ENCODE measurements at regions not wholly inside any gene's neighbourhood (a gene's known extent, or its start where the extent isn't known, plus 50 kb on each side); places are given as distances from the start of the nearest gene placed in this dataset.

DNA sequence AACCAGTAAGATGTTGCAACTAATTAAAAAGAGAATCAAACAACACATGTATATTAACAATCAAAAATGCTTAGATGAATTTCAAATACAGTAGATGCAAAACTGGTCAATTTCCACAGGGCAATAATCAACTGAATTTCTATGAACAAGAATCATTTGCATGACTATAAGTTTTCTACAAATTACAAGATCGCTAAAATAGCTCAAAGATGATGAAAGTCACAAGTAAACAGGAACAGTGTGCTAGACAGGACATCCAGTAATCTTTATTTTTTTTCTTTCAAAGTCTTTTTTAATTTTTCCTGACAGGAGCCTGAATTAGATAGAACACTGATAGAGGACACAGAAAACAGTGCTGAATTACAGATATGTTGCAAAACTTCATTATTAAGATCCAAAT lies 608.2 kb upstream of the DAB2 start:
- DNase-seq: no peak

DNA sequence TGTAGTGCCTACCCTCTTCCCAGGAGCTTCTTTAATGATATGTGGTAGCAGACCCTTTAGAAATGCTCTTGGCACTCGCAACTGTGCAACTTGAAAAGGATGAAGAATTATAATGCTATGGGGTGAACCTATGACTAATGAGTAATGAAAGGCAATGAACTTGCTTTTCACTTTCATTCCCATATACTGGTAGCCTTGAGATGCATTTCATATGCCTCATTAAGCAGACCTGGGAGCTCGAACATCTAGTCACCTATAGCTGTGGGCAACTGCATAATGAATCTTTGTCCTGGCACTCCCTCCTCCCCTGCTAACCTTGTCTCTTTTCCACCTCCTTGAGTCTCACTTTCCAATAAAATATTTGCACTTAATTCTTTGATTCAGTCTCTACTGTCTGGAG lies 605.9 kb upstream of the DAB2 start:
- no peak for DNase-seq

DNA sequence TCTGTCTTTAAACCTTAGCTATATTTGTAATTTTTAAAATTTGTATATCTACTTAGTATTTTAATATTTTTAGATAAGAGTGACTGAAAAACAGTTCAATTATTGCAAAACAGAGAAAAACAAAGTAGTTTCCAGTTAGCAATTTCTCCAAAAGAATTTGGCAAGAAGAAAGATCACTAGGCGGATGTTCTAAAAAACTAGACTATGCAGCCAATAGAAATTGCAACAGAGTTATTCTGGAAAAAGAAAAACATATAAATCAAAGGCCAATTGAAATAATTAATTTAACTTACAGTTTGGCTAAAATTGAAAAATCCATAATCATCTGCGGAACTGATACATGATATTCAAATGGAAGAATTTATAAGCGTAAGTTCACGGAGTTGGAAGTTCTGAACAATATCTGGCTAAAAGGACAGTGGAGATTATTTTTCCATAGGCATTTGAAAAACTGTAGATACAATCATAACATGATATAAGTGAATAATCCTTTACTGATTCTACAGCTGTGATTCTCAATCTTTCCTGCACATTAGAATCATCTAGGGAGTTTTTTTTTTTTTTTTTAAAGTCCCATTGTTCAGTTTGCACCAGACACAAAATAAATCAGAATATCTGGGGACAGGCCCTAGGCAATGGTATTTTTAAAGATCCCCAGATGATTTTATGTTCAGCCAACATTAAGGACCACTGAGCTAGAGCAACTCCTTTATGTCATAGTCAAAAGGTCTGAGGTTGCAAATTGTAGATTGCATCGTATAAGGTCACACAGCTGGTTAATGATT lies 605.1 kb upstream of the DAB2 start:
- DNase-seq: no peak

DNA sequence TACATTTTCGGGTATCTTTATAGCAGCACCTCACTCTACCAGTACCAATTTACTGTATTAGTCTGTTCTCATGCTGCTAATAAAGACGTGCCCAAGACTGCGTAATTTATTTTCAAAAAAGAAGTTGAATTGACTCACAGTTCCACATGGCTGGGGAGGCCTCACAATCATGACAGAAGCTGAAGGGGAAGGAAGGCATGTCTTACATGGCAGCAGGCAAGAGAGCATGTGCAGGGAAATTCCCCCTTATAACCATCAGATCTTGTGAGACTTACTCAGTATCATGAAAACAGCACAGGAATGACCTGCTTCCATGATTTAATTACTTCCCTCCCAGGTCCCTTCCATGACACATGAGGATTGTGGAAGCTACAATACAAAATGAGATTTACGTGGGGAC lies 602.6 kb upstream of the DAB2 start:
- no peak for DNase-seq

DNA sequence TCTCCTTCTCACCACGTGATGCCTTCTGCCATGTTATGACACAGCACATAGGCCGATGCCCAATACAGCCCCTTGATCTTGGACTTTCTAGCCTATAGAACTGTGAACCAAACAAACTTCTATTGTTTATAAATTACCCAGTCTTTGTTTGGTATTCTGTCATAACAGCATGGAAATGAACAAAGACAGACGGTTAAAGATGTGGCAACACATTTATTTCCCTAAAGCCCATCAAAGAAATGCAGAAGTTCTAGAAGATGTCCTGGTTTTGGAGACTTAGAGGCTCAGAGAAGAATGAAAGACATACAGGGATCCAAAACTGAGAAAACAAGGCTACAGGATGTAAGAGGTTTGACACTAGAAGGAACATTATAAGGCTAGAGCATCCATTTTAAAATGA lies 600.8 kb upstream of the DAB2 start:
- no peak for DNase-seq

DNA sequence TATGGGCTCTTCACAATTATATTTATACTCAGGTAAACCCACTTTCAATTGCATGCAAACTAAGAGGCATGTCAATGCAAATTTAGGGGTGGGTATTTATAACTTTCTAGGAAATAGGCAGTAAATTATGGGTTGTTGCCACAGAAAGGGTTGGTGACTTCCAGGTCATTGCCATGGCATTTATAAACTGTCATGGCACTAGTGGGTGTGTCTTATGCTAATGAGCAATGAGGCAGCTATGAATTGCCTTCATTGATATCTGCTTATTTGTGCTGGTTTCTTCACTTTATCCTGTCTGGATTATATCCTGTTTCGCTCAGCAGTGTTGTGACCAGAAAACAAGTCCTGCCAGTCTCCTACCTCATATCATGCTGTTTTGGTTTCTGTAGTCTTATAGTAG lies 597.3 kb upstream of the DAB2 start:
- no peak for DNase-seq

DNA sequence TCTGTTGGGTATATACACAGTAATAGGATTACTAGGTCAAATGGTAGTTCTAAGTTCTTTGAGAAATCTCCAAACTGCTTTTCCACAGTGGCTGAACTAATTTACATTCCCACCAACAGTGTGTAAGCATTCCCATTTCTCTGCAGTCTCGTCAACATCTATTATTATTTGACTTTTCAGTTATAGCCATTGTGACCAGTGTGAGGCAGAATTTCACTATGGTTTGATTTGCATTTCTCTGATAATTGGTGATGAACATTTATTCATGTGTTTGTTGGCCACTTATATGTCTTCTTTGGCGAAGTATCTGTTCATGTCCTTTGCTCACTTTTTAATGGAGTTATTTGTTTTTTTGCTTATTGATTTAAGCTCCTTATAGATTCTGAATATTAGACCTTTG lies 596.2 kb upstream of the DAB2 start:
- peak; percentile 15 for DNase-seq

DNA sequence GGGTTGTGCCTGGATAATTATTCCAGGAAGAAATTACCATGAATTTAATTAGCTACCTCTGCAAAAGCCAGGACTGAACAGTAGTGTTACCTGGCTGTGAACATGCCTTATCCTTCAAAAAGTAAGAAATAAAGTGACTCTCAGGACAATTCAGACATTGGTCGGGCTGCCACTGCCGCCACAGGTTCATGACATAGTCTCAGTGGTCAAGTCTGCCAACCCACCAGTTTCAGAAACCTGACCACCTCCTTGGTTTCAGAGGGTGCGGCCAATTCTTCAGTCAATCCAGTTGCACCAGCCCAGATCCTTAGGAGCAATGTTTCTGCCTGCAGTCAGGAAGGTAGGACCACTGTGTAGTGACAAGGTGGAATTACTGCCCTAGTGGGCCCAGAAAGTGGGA lies 593.1 kb upstream of the DAB2 start:
- no peak for DNase-seq

DNA sequence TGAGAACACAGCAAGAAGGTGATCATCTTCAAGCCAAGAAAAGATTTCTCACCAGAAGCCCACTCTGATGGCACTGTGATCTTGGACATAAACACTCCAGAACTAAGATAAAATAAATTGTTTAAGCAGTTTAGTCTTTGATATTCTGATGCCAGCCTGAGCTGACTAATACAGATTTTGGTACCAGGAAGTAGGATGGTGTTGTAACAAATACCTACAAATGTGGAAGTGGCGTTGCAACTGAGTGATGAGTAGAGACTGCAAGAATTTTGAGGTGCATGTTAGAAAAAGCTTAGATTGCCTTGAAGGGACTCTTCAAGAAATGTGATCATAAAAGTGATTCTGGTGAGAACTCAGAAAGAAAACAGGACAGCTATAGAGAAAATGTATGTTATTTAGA lies 592.4 kb upstream of the DAB2 start:
- no peak for DNase-seq

DNA sequence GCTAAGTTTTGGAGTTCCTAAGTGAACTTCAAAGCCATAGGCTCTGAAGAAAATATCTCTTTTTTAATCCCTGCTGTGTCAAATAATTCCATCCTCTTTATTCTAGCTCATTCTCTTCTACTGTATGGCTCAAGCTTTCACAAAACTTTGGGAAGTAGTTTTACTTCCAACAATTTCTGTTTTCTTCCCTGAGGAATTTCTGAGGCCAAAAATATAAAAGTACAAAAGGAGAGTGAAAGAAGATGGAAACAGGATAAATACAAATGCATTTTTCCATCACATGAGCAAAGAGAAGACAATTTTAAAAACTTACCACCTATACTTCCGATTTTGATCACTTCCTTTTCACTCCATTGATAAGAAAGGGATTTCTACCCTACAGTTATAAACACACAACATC lies 585.7 kb upstream of the DAB2 start:
- no peak for DNase-seq

DNA sequence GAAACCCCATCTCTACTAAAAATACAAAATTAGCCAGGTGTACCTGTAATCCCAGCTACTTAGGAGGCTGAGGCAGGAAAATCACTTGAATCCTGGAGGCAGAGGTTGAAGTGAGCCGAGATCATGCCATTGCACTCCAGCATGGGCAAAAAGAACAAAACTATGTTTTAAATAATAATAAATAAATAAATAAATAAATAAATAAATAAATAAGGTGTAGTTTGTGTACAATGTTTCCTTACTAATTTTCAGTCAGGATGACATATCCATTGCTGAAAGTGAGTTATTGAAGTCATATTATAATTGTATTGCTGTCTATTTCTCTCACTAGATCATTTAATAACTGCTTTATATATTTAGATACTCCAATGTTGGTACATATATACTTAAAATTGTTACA lies 581.5 kb upstream of the DAB2 start:
- DNase-seq: no peak

DNA sequence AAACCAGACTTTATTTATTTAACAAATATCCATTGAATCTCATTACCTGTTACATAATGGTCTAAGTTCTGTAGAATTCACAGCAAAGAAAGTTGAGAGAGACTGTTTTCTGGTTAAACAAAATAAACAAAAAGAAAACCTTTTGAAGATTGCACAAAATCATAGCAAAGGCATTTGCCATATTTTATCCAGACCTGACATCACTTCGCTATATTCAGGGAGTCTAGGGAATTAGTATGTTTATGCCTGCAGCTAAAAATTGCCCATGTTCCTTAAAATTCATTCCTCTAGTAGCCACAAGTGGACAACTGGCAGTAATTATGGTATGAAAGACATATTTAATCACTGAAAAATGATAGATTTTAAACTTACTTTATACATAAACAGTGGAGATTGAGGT lies 577.0 kb upstream of the DAB2 start:
- DNase-seq: no peak

DNA sequence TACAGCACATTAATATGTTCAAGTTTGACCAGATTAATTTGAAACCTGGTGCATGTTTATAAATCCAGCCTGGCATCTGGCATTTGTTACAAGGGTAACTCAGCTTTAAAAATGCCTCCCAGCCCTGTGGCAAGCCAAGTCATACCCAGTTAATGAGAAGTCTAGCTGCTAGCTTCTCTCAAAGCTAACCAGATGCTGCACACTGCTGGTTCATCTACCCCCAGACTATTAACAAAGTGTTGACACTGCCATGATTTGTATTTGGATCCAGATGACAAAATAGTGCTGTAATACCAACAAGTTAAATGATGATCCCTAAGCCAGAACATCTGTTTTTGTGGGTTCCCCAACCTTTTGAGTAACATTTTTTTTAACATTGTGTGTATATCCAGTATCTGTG lies 573.7 kb upstream of the DAB2 start:
- DNase-seq: peak; percentile 9

DNA sequence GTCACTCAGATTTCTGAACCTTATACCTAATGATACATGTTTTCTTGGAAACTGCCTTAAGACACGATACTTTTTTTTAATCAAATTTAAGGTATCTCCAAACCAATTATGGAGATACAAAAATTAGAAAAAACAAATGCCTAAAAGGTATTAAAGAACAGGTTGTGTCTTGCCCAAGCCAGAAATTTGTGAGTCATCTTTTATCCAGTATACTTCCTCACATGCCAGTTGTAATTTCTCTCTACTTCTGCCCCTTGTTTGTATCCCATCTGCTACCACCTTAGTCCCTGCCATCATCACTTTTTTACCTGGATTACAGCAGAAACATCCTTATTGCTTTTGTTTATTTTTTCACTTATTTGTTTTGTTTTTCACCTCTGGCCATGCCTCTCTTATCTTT lies 571.2 kb upstream of the DAB2 start:
- no peak for DNase-seq

DNA sequence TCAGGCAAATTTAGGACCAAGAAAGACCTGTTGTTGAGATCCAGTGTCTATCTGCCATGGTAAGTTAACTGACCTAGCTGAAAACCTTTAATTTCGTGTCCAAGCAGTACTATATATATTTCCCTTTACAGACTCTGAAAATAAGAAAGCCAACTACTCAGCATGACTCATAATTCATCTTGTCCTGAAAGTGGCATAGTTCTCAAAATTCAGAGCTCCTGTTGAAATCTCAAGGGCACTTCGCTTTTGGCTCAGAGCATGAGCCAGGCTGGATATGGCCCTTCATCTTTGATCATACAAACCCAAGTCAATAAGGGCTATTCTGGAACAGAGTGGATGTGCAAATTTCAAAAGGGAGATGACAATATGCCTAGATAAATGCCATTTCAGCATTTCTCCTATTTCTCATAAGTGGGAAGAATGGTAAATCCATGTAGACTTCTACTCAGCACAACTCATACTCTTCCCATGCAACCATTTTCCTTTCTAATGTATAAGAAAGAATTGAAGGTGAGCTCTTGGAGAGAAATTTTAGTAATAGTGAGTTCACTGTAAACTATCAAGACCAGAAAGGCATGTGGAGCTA lies 567.9 kb upstream of the DAB2 start:
- peak; percentile 11 for DNase-seq

DNA sequence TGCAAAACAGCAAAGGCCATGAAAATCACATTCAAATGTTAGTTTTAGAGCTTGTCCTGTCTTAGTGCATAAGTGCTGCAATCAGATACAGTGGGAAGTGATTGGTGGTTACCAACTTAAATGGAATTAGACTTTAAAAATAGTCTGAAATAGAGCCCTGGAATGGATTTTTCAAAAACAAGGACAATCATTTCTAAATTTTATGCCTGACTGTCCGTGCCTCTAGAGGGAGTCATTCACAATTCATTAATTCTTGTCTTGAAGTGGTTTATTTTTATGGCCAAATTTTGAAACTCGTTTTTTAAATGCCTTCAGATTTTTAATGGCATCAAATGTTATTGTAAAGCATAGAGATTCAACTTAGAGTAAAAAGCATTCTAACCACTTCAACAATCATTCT lies 561.8 kb upstream of the DAB2 start:
- DNase-seq: no peak

DNA sequence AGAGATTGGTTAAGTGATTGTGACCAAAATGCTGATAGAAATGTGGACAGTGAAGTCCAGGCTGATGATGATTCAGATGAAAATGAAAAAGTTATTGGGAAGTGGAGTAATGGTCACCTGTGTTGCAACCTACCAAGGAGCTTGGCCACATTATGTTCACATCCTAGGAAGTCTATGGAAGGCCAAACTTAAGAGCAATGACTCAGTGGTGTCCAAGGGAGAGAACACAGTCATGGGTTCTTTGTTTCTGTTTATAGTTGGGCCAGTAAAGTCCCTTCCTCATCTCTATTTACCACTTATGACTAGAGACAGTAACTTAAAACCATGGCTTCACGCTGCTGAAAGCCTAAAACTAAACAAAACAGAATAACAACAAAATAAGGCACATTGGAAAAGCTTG lies 555.3 kb upstream of the DAB2 start:
- DNase-seq: peak; percentile 23

DNA sequence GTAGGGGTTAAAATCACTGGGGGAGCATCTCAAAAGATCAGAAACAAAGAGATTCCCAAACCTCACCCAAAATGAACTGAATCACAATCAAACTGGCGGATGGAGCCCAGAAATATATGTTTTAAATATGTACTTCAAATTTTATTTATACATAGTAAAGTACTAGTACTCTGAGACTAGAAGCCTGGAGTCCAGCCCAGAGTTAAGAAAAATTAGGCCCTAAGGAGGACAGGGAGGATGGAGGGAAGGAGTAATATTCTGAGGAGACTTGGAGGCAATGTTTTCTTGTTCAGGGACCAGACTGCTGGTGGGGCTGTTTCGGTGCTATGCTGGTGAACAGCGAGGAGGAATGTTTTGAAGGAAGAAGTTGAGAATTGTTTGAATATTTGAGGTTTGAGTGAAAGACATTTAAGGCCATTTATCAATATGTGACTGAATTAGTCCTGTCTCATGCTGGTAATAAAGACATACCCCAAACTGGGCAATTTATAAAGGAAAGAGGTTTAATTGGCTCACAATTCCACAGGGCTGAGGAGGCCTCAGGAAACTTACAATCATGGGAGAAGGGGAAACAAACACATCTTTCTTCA lies 552.4 kb upstream of the DAB2 start:
- no peak for DNase-seq

DNA sequence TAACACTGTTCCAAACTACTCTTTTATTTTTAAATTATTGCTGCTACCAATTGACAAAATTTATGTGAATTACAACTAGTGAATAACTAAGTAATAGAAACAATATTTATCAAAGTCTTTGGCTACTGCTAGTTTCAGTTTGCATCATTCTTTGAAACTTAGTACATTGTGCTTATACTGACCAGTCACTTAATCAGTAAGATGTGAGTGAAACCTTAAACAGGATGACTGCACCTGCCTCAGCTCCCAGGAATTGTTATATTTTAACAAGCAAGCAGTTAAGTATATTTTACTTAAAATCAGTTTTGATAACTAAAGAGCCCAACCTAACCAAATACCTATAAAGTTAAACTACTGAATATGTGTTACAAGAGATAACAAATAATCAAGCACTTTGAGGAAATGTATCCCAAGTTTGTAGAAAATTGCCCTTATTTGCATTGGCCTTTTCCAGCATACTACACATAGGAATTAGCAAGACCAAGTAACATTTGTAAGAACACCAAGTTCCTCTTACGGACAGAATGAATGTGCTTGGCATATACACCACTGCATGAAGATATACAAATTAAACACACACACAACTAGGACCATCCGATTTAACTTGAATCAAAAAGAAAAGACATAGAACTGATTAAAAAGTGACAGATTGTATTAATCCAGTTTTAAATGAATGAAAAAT lies 545.5 kb upstream of the DAB2 start:
- DNase-seq: no peak

DNA sequence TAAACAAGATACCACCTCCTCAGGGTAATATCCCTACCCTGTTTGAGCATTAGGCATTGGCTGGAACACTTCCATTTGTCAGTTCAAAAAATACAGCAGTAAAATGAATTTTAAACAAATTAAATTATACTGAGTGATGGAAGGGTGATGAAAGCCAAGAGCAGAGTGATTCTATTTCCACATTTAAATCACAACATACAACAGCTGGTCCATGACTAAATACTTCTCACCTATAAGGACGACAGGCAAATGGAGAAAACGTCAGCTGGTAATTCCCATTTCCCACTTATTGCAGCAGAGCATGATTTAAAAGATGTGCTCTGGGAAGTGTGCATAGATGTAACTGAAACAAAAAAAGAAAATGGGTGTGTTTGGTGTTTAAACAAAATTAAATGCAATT lies 543.6 kb upstream of the DAB2 start:
- DNase-seq: no peak

DNA sequence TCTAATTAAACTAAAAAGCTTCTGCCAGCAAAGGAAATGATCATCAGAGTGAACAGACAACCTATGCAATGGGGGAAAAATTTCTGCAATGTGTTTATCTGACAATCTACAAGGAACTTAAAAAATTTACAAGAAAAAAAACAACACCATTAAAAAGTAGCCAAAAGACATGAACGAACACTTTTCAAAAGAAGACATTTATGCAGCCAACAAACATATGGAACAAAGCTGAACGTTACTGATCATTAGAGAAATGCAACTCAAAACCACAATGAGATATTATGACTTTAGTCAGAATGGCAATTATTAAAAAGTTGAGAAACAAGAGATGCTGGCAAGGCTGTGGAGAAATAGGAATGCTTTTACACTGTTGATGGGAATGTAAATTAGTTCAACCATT lies 530.4 kb upstream of the DAB2 start:
- DNase-seq: no peak

DNA sequence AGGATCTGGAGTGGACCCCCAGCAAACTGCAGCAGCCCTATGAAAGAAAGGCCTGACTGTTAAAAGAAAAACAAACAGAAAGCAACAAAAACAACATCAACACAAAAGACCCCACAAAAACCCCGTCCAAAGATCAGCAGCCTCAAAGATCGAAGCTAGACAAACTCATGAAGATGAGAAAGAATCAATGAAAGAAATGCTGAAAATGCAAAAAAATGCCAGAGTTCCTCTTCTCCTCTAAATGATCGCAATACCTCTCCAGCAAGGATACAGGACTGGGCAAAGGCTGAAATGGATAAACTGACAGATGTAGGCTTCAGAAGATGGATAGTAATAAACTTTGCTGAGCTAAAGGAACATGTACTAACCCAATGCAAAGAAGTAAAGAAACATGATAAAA lies 526.3 kb upstream of the DAB2 start:
- DNase-seq: no peak

DNA sequence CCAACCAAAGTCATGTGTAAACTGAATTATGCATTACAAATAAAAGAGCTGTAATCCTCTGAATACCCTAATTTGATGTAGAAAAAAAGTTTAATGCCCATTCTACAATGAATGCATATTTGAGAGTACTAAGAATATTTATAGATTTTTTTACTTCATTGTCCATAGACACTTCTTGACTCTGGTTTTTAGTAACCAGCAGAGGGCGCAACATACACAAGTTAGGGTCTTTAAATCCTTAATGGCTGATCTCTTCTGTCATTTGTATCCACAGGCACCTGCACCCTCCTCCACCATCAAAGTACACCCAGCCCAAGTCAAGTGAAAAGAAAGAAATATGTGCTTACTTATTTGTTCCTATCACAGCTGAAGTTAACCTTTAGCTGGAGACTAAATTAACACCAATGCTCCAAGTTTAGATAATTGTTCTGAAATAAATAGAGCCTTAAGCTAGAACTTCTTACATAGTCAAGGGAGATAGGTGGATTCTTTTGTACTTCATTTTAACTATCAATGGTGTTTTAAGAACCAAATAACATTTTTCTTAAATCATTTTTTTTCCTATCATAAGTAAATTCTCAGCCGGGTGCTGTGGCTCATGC lies 524.2 kb upstream of the DAB2 start:
- DNase-seq: peak; percentile 68

DNA sequence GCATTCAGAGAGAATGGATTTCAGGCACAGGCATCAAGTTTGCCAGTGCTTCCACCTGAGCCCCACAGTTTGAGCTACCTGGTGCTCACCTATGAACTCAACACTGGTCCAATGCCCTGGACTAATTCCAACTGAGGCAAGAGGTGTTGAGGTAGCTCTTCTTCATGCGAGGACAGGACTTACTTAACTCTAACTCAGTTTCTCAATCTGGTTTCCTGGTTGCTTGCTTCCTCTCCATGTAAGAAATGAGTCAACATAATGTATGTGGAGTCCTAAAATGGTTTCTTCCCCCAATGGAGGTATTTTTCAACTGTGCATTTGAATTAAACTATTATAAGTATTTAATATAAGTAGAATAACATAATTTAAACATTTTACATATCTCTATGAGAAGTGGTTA lies 523.6 kb upstream of the DAB2 start:
- no peak for DNase-seq

Measured in HCEC 1CT (cell line).